H9 (cell line): ENCODE measurements at regions not wholly inside any gene's neighbourhood (a gene's known extent, or its start where the extent isn't known, plus 50 kb on each side); places are given as distances from the start of the nearest gene placed in this dataset.

ENCODE experiments used
- DNase-seq: peaks from one replicate; pipeline ENCODE4 v3.0.0-alpha.2; 2017
- H2AFZ ChIP-seq: one replicate; pipeline ENCODE4 v1.6.1; 2013; ENCODE audit warnings: mild to moderate bottlenecking, low read length, control low read depth, moderate library complexity
- H2AK5ac ChIP-seq: 2 replicates; pipeline ENCODE4 v1.6.1; 2013; ENCODE audit warnings: low read length, control low read depth, mixed read lengths; ENCODE audit not compliant: insufficient read length
- H2BK120ac ChIP-seq: one replicate; pipeline ENCODE4 v1.6.1; 2013; ENCODE audit warnings: low read depth, mild to moderate bottlenecking, low read length, control low read depth, inconsistent platforms; ENCODE audit not compliant: poor library complexity, severe bottlenecking
- H2BK12ac ChIP-seq: 2 replicates; pipeline ENCODE4 v1.6.1; 2013; ENCODE audit warnings: low read length, control low read depth, mixed read lengths, low read depth; ENCODE audit not compliant: insufficient read length
- H2BK15ac ChIP-seq: 2 replicates; pipeline ENCODE4 v1.6.1; 2013; ENCODE audit warnings: low read depth, low read length, control low read depth
- H2BK20ac ChIP-seq: one replicate; pipeline ENCODE4 v1.6.1; 2013; ENCODE audit warnings: low read depth, mild to moderate bottlenecking, low read length, control low read depth, inconsistent platforms; ENCODE audit not compliant: poor library complexity, severe bottlenecking
- H2BK5ac ChIP-seq: 2 replicates; pipeline ENCODE4 v1.6.1; 2013; ENCODE audit warnings: low read length, control low read depth, mixed read lengths; ENCODE audit not compliant: insufficient read length
- H3K14ac ChIP-seq: 2 replicates; pipeline ENCODE4 v1.6.1; 2013; ENCODE audit warnings: low read length, control low read depth; ENCODE audit not compliant: insufficient read depth
- H3K18ac ChIP-seq: 2 replicates; pipeline ENCODE4 v1.6.1; 2013; ENCODE audit warnings: low read depth, mild to moderate bottlenecking, mixed read lengths, low read length, control low read depth; ENCODE audit not compliant: insufficient read length
- H3K23ac ChIP-seq: 2 replicates; pipeline ENCODE4 v1.6.1; 2013; ENCODE audit warnings: low read length, control low read depth, mixed read lengths, low read depth; ENCODE audit not compliant: insufficient read length
- H3K23me2 ChIP-seq: 2 replicates; pipeline ENCODE4 v1.6.1; 2013; ENCODE audit warnings: low read depth, mild to moderate bottlenecking, mixed read lengths, low read length, control low read depth; ENCODE audit not compliant: insufficient read length, poor library complexity, severe bottlenecking
- H3K27ac ChIP-seq: 2 replicates; pipeline ENCODE4 v1.5.1; 2013; ENCODE audit warnings: low read length, control low read depth, mixed read lengths, low read depth; ENCODE audit not compliant: insufficient read length
- H3K27me3 ChIP-seq: 2 replicates; pipeline ENCODE4 v1.6.1; 2013; ENCODE audit warnings: low read length, control low read depth, inconsistent platforms; ENCODE audit not compliant: insufficient read depth
- H3K4ac ChIP-seq: 2 replicates; pipeline ENCODE4 v1.6.1; 2013; ENCODE audit warnings: low read depth, mild to moderate bottlenecking, control low read depth, inconsistent platforms, low read length, moderate library complexity
- H3K4me1 ChIP-seq: 2 replicates; pipeline ENCODE4 v1.6.1; 2013; ENCODE audit warnings: low read length, control low read depth, inconsistent platforms; ENCODE audit not compliant: insufficient read depth
- H3K4me2 ChIP-seq: 2 replicates; pipeline ENCODE4 v1.6.1; 2013; ENCODE audit warnings: low read length, control low read depth, mixed read lengths; ENCODE audit not compliant: insufficient read length, insufficient read depth
- H3K56ac ChIP-seq: 2 replicates; pipeline ENCODE4 v1.6.1; 2013; ENCODE audit warnings: low read depth, mild to moderate bottlenecking, mixed read lengths, low read length, control low read depth; ENCODE audit not compliant: insufficient read length
- H3K79me1 ChIP-seq: 2 replicates; pipeline ENCODE4 v1.6.1; 2013; ENCODE audit warnings: low read depth, mild to moderate bottlenecking, moderate library complexity, low read length, control low read depth, inconsistent platforms; ENCODE audit not compliant: insufficient read depth, poor library complexity, severe bottlenecking
- H3K79me2 ChIP-seq: 2 replicates; pipeline ENCODE4 v1.6.1; 2013; ENCODE audit warnings: low read length, control low read depth, inconsistent platforms; ENCODE audit not compliant: insufficient read depth
- H3K9ac ChIP-seq: 2 replicates; pipeline ENCODE4 v1.6.1; 2013; ENCODE audit warnings: low read length, control low read depth, mixed read lengths; ENCODE audit not compliant: insufficient read length; ENCODE audit errors: extremely low read depth
- H3K9me3 ChIP-seq: one replicate; pipeline ENCODE4 v1.6.1; 2013; ENCODE audit warnings: low read depth, low read length, inconsistent platforms; ENCODE audit not compliant: control insufficient read depth
- H3T11ph ChIP-seq: one replicate; pipeline ENCODE4 v1.6.1; 2013; ENCODE audit warnings: mild to moderate bottlenecking, low read length, control low read depth, inconsistent platforms
- H4K20me1 ChIP-seq: one replicate; pipeline ENCODE4 v1.6.1; 2013; ENCODE audit not compliant: control insufficient read depth, insufficient read length, insufficient read depth
- H4K5ac ChIP-seq: 2 replicates; pipeline ENCODE4 v1.6.1; 2013; ENCODE audit warnings: low read depth, mild to moderate bottlenecking, mixed read lengths, low read length, control low read depth; ENCODE audit not compliant: insufficient read length
- H4K8ac ChIP-seq: replicated peaks from 2 replicates; pipeline ENCODE4 v1.6.1; 2013; ENCODE audit warnings: low read length, control low read depth, mixed read lengths, low read depth; ENCODE audit not compliant: insufficient read length
- H4K91ac ChIP-seq: 2 replicates; pipeline ENCODE4 v1.6.1; 2013; ENCODE audit warnings: low read depth, mild to moderate bottlenecking, moderate library complexity, mixed read lengths, low read length, control low read depth; ENCODE audit not compliant: insufficient read length
- H3K27ac Mint-ChIP-seq, 3 experiments: 2 replicates in 2 of 3; 3 replicates in 1 of 3; pipeline ENCODE4 v1.8.0; 2020 to 2021; ENCODE audit warnings: mixed read lengths in 3 of 3, mild to moderate bottlenecking in 1 of 3, moderate library complexity in 1 of 3
- H3K27me3 Mint-ChIP-seq: 2 replicates; pipeline ENCODE4 v1.8.0; 2021; ENCODE audit warnings: low read depth, mild to moderate bottlenecking, moderate library complexity, mixed read lengths
- H3K36me3 Mint-ChIP-seq, 3 experiments: 2 replicates in 2 of 3; 3 replicates in 1 of 3; pipeline ENCODE4 v1.8.0; 2020 to 2021; ENCODE audit warnings: low read depth in 3 of 3, mixed read lengths in 3 of 3; ENCODE audit not compliant: insufficient read depth in 1 of 3
- H3K4me1 Mint-ChIP-seq, 2 experiments: 2 replicates each; pipeline ENCODE4 v1.8.0; 2020; ENCODE audit warnings: mixed read lengths in 2 of 2
- H3K4me3 Mint-ChIP-seq, 2 experiments: 2 replicates in 1 of 2; 3 replicates in 1 of 2; pipeline ENCODE4 v1.8.0; 2020 to 2021; ENCODE audit warnings: mild to moderate bottlenecking in 2 of 2, mixed read lengths in 2 of 2, moderate library complexity in 1 of 2
- H3K9me3 Mint-ChIP-seq, 2 experiments: 2 replicates in 1 of 2; 3 replicates in 1 of 2; pipeline ENCODE4 v1.8.0; 2020; ENCODE audit warnings: mild to moderate bottlenecking in 2 of 2, mixed read lengths in 2 of 2, moderate library complexity in 1 of 2
- WGBS: extraction: QIAGEN DNeasy Blood & Tissue Kit; methylation state at CpG from one replicate; pipeline ENCODE4 v1.1.7; 2013; ENCODE audit warnings: missing lambda C conversion rate, low lambda C conversion rate, mixed read lengths; ENCODE audit not compliant: insufficient read length; ENCODE audit errors: extremely low coverage; 5-methylcytosine and 5-hydroxymethylcytosine counted together
- TF ChIP-seq, protein P1 (sequence below): fragments of 200-600 bp; sonication (generic); conservative IDR thresholded peaks from 3 replicates; pipeline ENCODE4 v1.8.0; 2021; ENCODE audit warnings: antibody characterized with exemption, mild to moderate bottlenecking

DNA sequence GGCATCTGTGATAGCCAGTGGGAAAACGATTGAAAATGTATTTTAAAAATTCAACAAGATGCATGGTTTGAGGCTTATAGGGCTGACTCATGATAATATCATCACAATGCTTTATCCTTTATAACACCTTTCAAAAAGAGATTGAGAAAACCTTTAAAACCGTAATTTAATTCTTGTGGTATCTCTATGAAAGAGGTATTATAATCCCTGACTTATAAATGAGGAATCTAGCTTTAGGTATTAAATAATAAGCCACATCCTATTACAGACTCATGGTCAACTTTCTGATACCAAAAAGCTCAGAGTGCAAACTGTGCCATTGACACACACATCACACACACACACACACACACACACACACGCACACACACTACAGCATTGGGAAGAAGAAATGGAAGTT, 134.6 kb upstream of the RAB12 start:
- no peak overlapping the region for H3K4me2 ChIP-seq
- H3K36me3 Mint-ChIP-seq: no peaks in the 10 kb centered on the region

More for the DNA sequence above, 134.6 kb upstream of the RAB12 start:
- Histone ChIP-seq H3K27me3 (no peaks in the 10 kb centered on the region), H2AFZ (no peak overlapping the region), H2BK20ac (no peak overlapping the region), H2AK5ac (no peak overlapping the region), H2BK15ac (no peak overlapping the region), H2BK12ac (no peak overlapping the region), H3K4ac (no peak overlapping the region), H3K27ac (no peak overlapping the region), H4K8ac (no peak overlapping the region), H3K23me2 (no peaks in the 10 kb centered on the region), H4K20me1 (no peaks in the 10 kb centered on the region), H2BK5ac (no peak overlapping the region), H3K56ac (no peak overlapping the region), H3K79me2 (no peaks in the 10 kb centered on the region), H2BK120ac (no peak overlapping the region), H3T11ph (no peak overlapping the region), H3K79me1 (no peaks in the 10 kb centered on the region), H4K91ac (no peak overlapping the region), H3K9me3 (no peaks in the 10 kb centered on the region), H3K4me1 (no peaks in the 10 kb centered on the region), H3K14ac (no peak overlapping the region), H4K5ac (no peak overlapping the region), H3K18ac (no peak overlapping the region), H3K9ac (no peak overlapping the region), H3K23ac (no peak overlapping the region)
- Mint-ChIP-seq H3K27me3 (peaks cover 1% of the 10 kb centered on the region), H3K27ac (no peak overlapping the region), H3K4me1 (peaks cover 9 to 12% of the 10 kb centered on the region in 2 experiments), H3K9me3 (no peaks in the 10 kb centered on the region; a peak in 2 of 5 replicates), H3K4me3 (no peak overlapping the region)
- no CpG with 5 or more reads among the region's 3 CpGs for WGBS
- TF ChIP-seq, protein P1, sequence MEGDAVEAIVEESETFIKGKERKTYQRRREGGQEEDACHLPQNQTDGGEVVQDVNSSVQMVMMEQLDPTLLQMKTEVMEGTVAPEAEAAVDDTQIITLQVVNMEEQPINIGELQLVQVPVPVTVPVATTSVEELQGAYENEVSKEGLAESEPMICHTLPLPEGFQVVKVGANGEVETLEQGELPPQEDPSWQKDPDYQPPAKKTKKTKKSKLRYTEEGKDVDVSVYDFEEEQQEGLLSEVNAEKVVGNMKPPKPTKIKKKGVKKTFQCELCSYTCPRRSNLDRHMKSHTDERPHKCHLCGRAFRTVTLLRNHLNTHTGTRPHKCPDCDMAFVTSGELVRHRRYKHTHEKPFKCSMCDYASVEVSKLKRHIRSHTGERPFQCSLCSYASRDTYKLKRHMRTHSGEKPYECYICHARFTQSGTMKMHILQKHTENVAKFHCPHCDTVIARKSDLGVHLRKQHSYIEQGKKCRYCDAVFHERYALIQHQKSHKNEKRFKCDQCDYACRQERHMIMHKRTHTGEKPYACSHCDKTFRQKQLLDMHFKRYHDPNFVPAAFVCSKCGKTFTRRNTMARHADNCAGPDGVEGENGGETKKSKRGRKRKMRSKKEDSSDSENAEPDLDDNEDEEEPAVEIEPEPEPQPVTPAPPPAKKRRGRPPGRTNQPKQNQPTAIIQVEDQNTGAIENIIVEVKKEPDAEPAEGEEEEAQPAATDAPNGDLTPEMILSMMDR: no peak
- no peak for DNase-seq
